Testis (tissue), 2 donors: ENCODE measurements at regions not wholly inside any gene's neighbourhood (a gene's known extent, or its start where the extent isn't known, plus 50 kb on each side); places are given as distances from the start of the nearest gene placed in this dataset.

Experiments used
- DNase-seq: peaks from one replicate; pipeline ENCODE4 v3.0.0-alpha.2; 2019
- H3K27ac ChIP-seq, 2 donors: fragments of 200-600 bp; sonication (generic); one replicate each; pipeline ENCODE4 v1.5.1; 2019
- H3K27me3 ChIP-seq: fragments of 200-600 bp; sonication (generic); one replicate; pipeline ENCODE4 v1.5.1; 2019
- H3K36me3 ChIP-seq: fragments of 200-600 bp; sonication (generic); one replicate; pipeline ENCODE4 v1.5.1; 2017; ENCODE audit warnings: low read depth; ENCODE audit errors: missing control alignments
- H3K4me1 ChIP-seq: fragments of 200-600 bp; sonication (generic); one replicate; pipeline ENCODE4 v1.5.1; 2019
- H3K4me3 ChIP-seq, 2 donors: fragments of 200-600 bp; sonication (generic); one replicate each; pipeline ENCODE4 v1.5.1; 2017 to 2019
- H3K9me3 ChIP-seq: fragments of 200-600 bp; sonication (generic); one replicate; pipeline ENCODE4 v1.5.1; 2017
- CTCF ChIP-seq, 3 experiments: fragments of 450-650 bp in 2 of 3; fragments of 200-600 bp in 1 of 3; sonication (generic) in 1 of 3; IDR thresholded peaks; one replicate each; pipeline ENCODE4 v1.5.1; 2016 to 2019; ENCODE audit warnings: antibody characterized with exemption in 3 of 3, mild to moderate bottlenecking in 2 of 3, moderate library complexity in 1 of 3
- POLR2A ChIP-seq: fragments of 450-650 bp; IDR thresholded peaks from one replicate; pipeline ENCODE4 v1.6.1; 2017; ENCODE audit warnings: antibody characterized with exemption, mild to moderate bottlenecking, moderate library complexity
- WGBS, 2 donors: methylation state at CpG; one replicate each; pipeline ENCODE4 v1.1.5; 2018; 5-methylcytosine and 5-hydroxymethylcytosine counted together
- intact Hi-C: fragments of 100-400 bp; cut with DNase I; formaldehyde crosslinking; loops from one replicate; pipeline ENCODE4 v1.15.1; 2023; ENCODE audit warnings: low total_unique reads

GRCh38 chr2:51959696-51960095 lies 927.8 kb upstream of the NRXN1 start:
- Histone ChIP-seq H3K4me3 (no peak overlapping the region), H3K36me3 (no peaks in the 10 kb centered on the region), H3K27ac (no peak overlapping the region), H3K27me3 (no peaks in the 10 kb centered on the region), H3K9me3 (no peaks in the 10 kb centered on the region), H3K4me1 (no peaks in the 10 kb centered on the region)
- no peak for DNase-seq
- TF ChIP-seq CTCF (IDR thresholded peaks at IDR 0.05) (no peak), POLR2A (no peak)
- intact Hi-C loops, result no loop called here
- 79 to 82% methylated on average over 2 of the region's 2 CpGs for WGBS, 2 donors

DNA sequence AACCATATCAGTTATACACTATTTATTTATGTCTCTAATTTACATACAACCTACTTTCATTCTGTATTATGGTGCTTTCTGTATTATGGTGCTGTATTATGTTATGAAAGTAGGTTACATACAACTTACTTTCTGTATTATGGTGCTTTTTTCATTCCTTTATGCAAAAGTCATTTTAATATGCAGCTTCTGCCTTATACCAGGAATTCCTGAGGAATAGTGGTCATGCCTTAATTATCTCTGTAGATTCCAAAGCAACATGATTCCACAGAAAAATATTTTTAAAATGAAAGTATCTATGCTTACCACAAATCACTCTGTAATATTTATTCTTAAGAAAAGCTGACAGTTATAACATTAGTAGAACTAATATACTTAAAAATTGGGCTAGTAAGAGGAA lies 922.0 kb upstream of the NRXN1 start:
- Histone ChIP-seq H3K9me3 (no peaks in the 10 kb centered on the region), H3K27me3 (no peaks in the 10 kb centered on the region), H3K36me3 (no peaks in the 10 kb centered on the region), H3K27ac (no peak overlapping the region), H3K4me3 (no peak overlapping the region), H3K4me1 (no peaks in the 10 kb centered on the region)
- intact Hi-C loops, result no loop called here
- no peak for TF ChIP-seq POLR2A
- no peak for TF ChIP-seq CTCF (IDR thresholded peaks at IDR 0.05)
- no peak for DNase-seq

DNA sequence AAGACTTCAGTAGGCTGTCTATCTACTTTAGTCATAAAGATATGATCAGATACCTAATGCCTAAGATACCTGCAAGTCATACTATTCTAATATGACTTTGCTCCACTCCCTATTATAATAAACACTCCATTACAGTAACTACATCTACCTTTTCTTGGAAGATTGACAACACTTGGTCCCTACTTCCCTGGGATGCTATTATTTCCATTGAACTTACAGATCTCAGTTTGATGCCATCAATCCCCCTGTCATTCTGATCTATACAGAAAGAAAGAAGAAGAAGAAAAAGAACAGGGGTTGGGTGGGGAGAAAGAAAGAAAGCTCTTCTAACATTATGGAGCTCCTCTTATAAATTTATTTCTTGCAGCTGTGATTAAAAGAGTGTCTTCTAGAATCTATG lies 889.1 kb upstream of the NRXN1 start:
- H3K27me3 ChIP-seq, result no peaks in the 10 kb centered on the region
- H3K27ac ChIP-seq, result no peak overlapping the region
- TF ChIP-seq CTCF (IDR thresholded peaks at IDR 0.05), result no peak
- no peak for TF ChIP-seq POLR2A
- no peaks in the 10 kb centered on the region for H3K36me3 ChIP-seq
- DNase-seq, result no peak
- intact Hi-C loops, result no loop called here
- H3K4me1 ChIP-seq, result no peaks in the 10 kb centered on the region
- no peaks in the 10 kb centered on the region for H3K9me3 ChIP-seq
- H3K4me3 ChIP-seq, result no peak overlapping the region

- 79 to 85% methylated on average over 6 of the region's 6 CpGs for WGBS, 2 donors
- no peaks in the 10 kb centered on the region for H3K4me1 ChIP-seq
These were observed 888.6 kb upstream of the NRXN1 start for GRCh38 chr2:51920509-51920908.

More at GRCh38 chr2:51920509-51920908, 888.6 kb upstream of the NRXN1 start:
- no peak overlapping the region for H3K4me3 ChIP-seq
- no peaks in the 10 kb centered on the region for H3K9me3 ChIP-seq
- intact Hi-C loops, result no loop called here
- TF ChIP-seq POLR2A (no peak), CTCF (IDR thresholded peaks at IDR 0.05) (no peak)
- no peaks in the 10 kb centered on the region for H3K27me3 ChIP-seq
- no peak for DNase-seq
- no peak overlapping the region for H3K27ac ChIP-seq
- no peaks in the 10 kb centered on the region for H3K36me3 ChIP-seq
